ENCODE measurements at regions not wholly inside any gene's neighbourhood (a gene's known extent, or its start where the extent isn't known, plus 50 kb on each side); places are given as distances from the start of the nearest gene placed in this dataset.

DNA sequence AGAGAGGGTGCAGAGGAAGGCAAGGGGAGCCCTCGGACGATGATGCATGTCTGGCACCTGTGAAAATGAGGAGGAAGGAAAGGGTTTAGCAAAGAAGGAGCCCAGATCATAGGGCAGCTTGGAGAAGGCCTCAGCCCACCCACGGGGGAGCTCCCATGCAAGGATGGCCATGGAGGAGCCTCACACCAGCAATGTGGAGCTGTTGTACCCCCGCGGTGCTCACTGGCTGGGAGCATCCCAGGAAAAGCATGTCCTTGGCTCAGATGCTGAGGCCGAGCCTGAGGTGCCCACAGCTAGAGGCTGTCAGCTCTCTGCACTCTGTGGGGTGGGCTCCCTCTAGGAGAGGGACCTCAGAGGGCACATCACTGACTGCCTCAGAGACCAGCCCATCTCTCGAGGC lies 622.6 kb downstream of the AACS start:
- ChIA-PET POLR2A (ENCODE audit: partially characterized antibody) (no interaction called here), CTCF (ENCODE audit: partially characterized antibody) (interaction anchor here (1.1 to 1.8 kb wide), 3 partner anchors 14 to 355 kb away, joined by 3 to 4 read pairs (median 4); no protein-coding TSS in a partner anchor)
- no peak overlapping the region for H2BK15ac ChIP-seq (ENCODE audit: low read length)
- no peak overlapping the region for H4K91ac ChIP-seq (replicated peaks; ENCODE audit: insufficient read length, low read length)
- no peak overlapping the region; the same call in 1 of the 2 replicates for H4K8ac ChIP-seq (ENCODE audit: extremely low read depth, insufficient read depth, low read length)
- FAIRE-seq, result no peak
- no peak overlapping the region for H3K23ac ChIP-seq (ENCODE audit: insufficient read length)
- DNase-seq (ENCODE audit: low read depth in 1 of 2, low spot score in 2 of 2), result no peak
- H3K79me2 ChIP-seq (ENCODE audit: control insufficient read depth in 1 of 2, insufficient read depth in 2 of 2, low read length in 2 of 2), result no peaks in the 10 kb centered on the region
- H3K27ac ChIP-seq (ENCODE audit: low read depth, low read length), result no peak overlapping the region
- no peak overlapping the region for H2BK12ac ChIP-seq (ENCODE audit: low read depth, low read length)
- H3K27me3 ChIP-seq (replicated peaks in 1 of 4; ENCODE audit: control insufficient read depth in 3 of 4, extremely low read depth in 1 of 4, insufficient read depth in 3 of 4, low read length in 3 of 4), result peaks cover 0 to 3% (median 0%) of the 10 kb centered on the region in 4 experiments; a peak in 1 of 7 replicates
- H4K20me1 ChIP-seq (replicated peaks in 1 of 2; ENCODE audit: control insufficient read depth in 1 of 2, insufficient read depth in 2 of 2, low read length in 2 of 2), result peaks cover 0 to 2% of the 10 kb centered on the region in 2 experiments
- H3K14ac ChIP-seq (ENCODE audit: insufficient read length), result no peak overlapping the region
- H3K79me1 ChIP-seq (ENCODE audit: low read depth, low read length), result no peaks in the 10 kb centered on the region
- H3K9ac ChIP-seq (replicated peaks in 1 of 4; ENCODE audit: extremely low read depth in 1 of 4, low read depth in 3 of 4, low read length in 3 of 4), result no peak overlapping the region
- peaks cover 0 to 3% (median 0%) of the 10 kb centered on the region in 4 experiments; a peak in 2 of 7 replicates for H3K4me1 ChIP-seq (replicated peaks in 1 of 4; ENCODE audit: control insufficient read depth in 3 of 4, insufficient read depth in 4 of 4, low read length in 3 of 4)
- no peak overlapping the region for H2BK5ac ChIP-seq (ENCODE audit: low read depth, low read length)
- TF ChIP-seq EP300 (IDR thresholded peaks at IDR 0.05; ENCODE audit: borderline replicate concordance in 1 of 2, low read depth in 2 of 2, low read length in 2 of 2), result no peak
- TF ChIP-seq CBX8 (IDR thresholded peaks at IDR 0.05; ENCODE audit: borderline replicate concordance, low read depth, low read length), result no peak
- H2BK120ac ChIP-seq (replicated peaks; ENCODE audit: low read depth, low read length), result no peak overlapping the region
- H3K9me3 ChIP-seq (ENCODE audit: insufficient read depth in 2 of 2, low read depth in 1 of 2, low read length in 1 of 2), result no peaks in the 10 kb centered on the region
- no peaks in the 10 kb centered on the region for H3K36me3 ChIP-seq (ENCODE audit: control insufficient read depth in 2 of 4, insufficient read depth in 4 of 4, low read length in 3 of 4)
- no peak overlapping the region for H3K4me2 ChIP-seq (ENCODE audit: insufficient read depth in 1 of 2, low read depth in 2 of 2, low read length in 2 of 2)
- H2BK20ac ChIP-seq (ENCODE audit: low read length), result no peak overlapping the region
- no peak overlapping the region for H3K18ac ChIP-seq (ENCODE audit: extremely low read depth, low read length)
- no peak overlapping the region for H3K56ac ChIP-seq (replicated peaks; ENCODE audit: insufficient read length, low read depth, low read length)
- H4K5ac ChIP-seq (ENCODE audit: insufficient read length, low read depth, low read length), result no peak overlapping the region
- 82% methylated on average over 7 of the region's 7 CpGs; no CpG with 5 or more reads in 1 of the 2 experiments for WGBS, 2 experiments (ENCODE audit: extremely low coverage in 1 of 2, insufficient coverage in 1 of 2, insufficient read length in 1 of 2, insufficient replicate concordance in 2 of 2, low coverage in 1 of 2, low lambda C conversion rate in 2 of 2, missing lambda C conversion rate in 1 of 2)
- H3K4me3 ChIP-seq (ENCODE audit: extremely low read depth in 1 of 4, insufficient read depth in 2 of 4, low read depth in 3 of 4, low read length in 4 of 4), result no peak overlapping the region
- H2AK5ac ChIP-seq (ENCODE audit: low read depth, low read length), result no peak overlapping the region
- H2AFZ ChIP-seq (ENCODE audit: low read length), result no peak overlapping the region
- no peaks in the 10 kb centered on the region for H3K23me2 ChIP-seq (ENCODE audit: low read depth, low read length)
- H3K4ac ChIP-seq (replicated peaks; ENCODE audit: insufficient read length, low read depth, low read length), result no peak overlapping the region
